CD4-positive, CD25-positive, alpha-beta regulatory T cell (primary cell): ENCODE measurements at regions not wholly inside any gene's neighbourhood (a gene's known extent, or its start where the extent isn't known, plus 50 kb on each side); places are given as distances from the start of the nearest gene placed in this dataset.
"Not testable (repeated sequence)": the region's sequence is repeated elsewhere in the genome, so short reads cannot be mapped to it uniquely, and the experiment has no call there.

Source experiments
- ATAC-seq, 2 donors: fragments of 150-1000 bp; cut with Tn5 transposase; one replicate each; pipeline ENCODE4 v1.10.0; 2021; ENCODE audit warnings: low read depth in 2 of 2, moderate number of reproducible peaks in 2 of 2, moderate library complexity in 1 of 2
- DNase-seq, 3 donors: peaks; one replicate each; pipeline versions ENCODE4 v3.0.0 to v3.0.0-alpha.2; 2012 to 2022; ENCODE audit warnings: mixed read lengths in 1 of 3
- H3K27ac ChIP-seq: one replicate; pipeline ENCODE4 v1.7.0; 2013; ENCODE audit warnings: mild to moderate bottlenecking, low read length; ENCODE audit not compliant: insufficient read depth, poor library complexity, severe bottlenecking
- H3K27me3 ChIP-seq: one replicate; pipeline ENCODE4 v1.7.0; 2013; ENCODE audit warnings: low read length; ENCODE audit not compliant: control insufficient read depth, insufficient read depth
- H3K36me3 ChIP-seq: one replicate; pipeline ENCODE4 v1.7.0; 2013; ENCODE audit warnings: mild to moderate bottlenecking, low read length, moderate library complexity; ENCODE audit not compliant: control insufficient read depth, insufficient read depth
- H3K4me1 ChIP-seq: 2 replicates; pipeline ENCODE4 v1.7.0; 2013; ENCODE audit warnings: mild to moderate bottlenecking, low read length; ENCODE audit not compliant: insufficient read depth, control insufficient read depth, poor library complexity, severe bottlenecking
- H3K4me3 ChIP-seq: one replicate; pipeline ENCODE4 v1.7.0; 2013; ENCODE audit warnings: low read depth, mild to moderate bottlenecking, low read length, moderate library complexity
- H3K9me3 ChIP-seq, 2 experiments: 1 replicate in 1 of 2; 2 replicates in 1 of 2; pipeline ENCODE4 v1.7.0; 2013; ENCODE audit warnings: low read length in 2 of 2, mild to moderate bottlenecking in 1 of 2, moderate library complexity in 1 of 2; ENCODE audit not compliant: control insufficient read depth in 2 of 2
- H3K27ac Mint-ChIP-seq, 3 donors: one replicate each; pipeline ENCODE4 v1.8.0; 2020 to 2022; ENCODE audit warnings: mild to moderate bottlenecking in 3 of 3, mixed read lengths in 3 of 3, moderate library complexity in 2 of 3
- H3K27me3 Mint-ChIP-seq: one replicate; pipeline ENCODE4 v1.8.0; 2022; ENCODE audit warnings: mild to moderate bottlenecking, mixed read lengths
- H3K36me3 Mint-ChIP-seq: one replicate; pipeline ENCODE4 v1.8.0; 2020; ENCODE audit warnings: mixed read lengths
- H3K4me1 Mint-ChIP-seq, 4 donors: one replicate each; pipeline ENCODE4 v1.8.0; 2020 to 2022; ENCODE audit warnings: mixed read lengths in 4 of 4, mild to moderate bottlenecking in 1 of 4
- H3K4me3 Mint-ChIP-seq, 4 donors: one replicate each; pipeline ENCODE4 v1.8.0; 2020 to 2022; ENCODE audit warnings: mild to moderate bottlenecking in 4 of 4, mixed read lengths in 4 of 4, moderate library complexity in 3 of 4
- H3K9me3 Mint-ChIP-seq, 7 donors: one replicate each; pipeline ENCODE4 v1.8.0; 2020 to 2022; ENCODE audit warnings: mixed read lengths in 7 of 7, mild to moderate bottlenecking in 3 of 7, moderate library complexity in 2 of 7

DNA sequence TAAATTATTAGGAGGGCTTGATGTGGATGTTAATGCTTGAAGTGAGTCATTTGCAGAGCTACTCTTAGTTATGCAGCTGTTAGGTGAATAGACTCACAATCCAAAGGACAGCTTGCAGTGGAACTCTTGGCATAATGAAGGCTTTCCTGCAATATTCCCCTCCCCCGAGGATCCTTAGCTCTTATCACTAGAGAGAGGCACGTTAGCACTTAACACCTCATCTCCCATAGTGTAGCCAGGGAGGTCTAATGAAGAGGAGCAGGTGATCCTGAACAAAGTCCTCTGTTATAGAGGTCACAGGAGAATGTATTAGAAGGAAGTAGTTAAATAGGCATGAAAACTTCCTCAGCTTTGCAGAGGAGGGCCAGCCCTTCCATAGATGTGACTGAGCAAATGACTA is 919.2 kb upstream of the FAT3 start:
- H3K4me3 ChIP-seq, result no peak overlapping the region
- no peaks in the 10 kb centered on the region for H3K4me1 ChIP-seq
- Mint-ChIP-seq H3K4me3 (peak overlapping the region in 1 of 4 donors; percentile 51), H3K9me3 (peaks cover 7 to 15% (median 9%) of the 10 kb centered on the region in 7 donors), H3K4me1 (no peaks in the 10 kb centered on the region), H3K27ac (no peak overlapping the region), H3K36me3 (no peaks in the 10 kb centered on the region), H3K27me3 (no peaks in the 10 kb centered on the region)
- no peaks in the 10 kb centered on the region for H3K36me3 ChIP-seq
- ATAC-seq (no peak), DNase-seq (no peak)
- H3K27me3 ChIP-seq, result no peaks in the 10 kb centered on the region
- H3K27ac ChIP-seq, result no peak overlapping the region
- no peaks in the 10 kb centered on the region for H3K9me3 ChIP-seq

GRCh38 chr11:91303749-91304148 is 920.9 kb upstream of the FAT3 start:
- H3K27ac ChIP-seq, result no peak overlapping the region
- no peaks in the 10 kb centered on the region for H3K27me3 Mint-ChIP-seq
- H3K4me1 ChIP-seq, result no peaks in the 10 kb centered on the region
- H3K27me3 ChIP-seq, result no peaks in the 10 kb centered on the region
- no peaks in the 10 kb centered on the region for H3K4me1 Mint-ChIP-seq
- H3K4me3 ChIP-seq, result no peak overlapping the region
- ATAC-seq (no peak), DNase-seq (no peak)
- H3K9me3 ChIP-seq, result no peaks in the 10 kb centered on the region
- no peaks in the 10 kb centered on the region for H3K36me3 ChIP-seq
- H3K27ac Mint-ChIP-seq, result no peak overlapping the region
- no peak overlapping the region for H3K4me3 Mint-ChIP-seq
- H3K36me3 Mint-ChIP-seq, result no peaks in the 10 kb centered on the region
- H3K9me3 Mint-ChIP-seq, result peaks cover 4 to 12% (median 7%) of the 10 kb centered on the region in 7 donors

DNA sequence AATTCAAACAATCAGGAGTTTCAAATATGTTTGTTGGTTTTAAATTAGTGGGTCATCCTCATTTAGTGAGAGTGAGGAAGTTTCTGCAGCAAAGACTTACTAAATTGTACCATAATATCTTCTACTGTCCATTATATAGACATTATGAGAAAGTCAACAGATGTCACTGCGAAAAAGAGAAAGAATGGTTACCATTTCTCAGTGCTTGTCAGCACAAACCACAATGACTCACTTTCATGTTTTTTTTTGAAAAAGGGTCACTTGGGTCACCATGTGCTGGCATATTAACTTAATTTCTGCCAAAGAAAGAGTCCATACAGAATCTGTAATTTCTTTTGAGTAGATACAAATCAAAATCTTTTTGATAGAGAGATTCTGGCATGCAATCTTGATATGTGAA is 924.6 kb upstream of the FAT3 start:
- H3K9me3 Mint-ChIP-seq, result peaks cover 4 to 12% (median 6%) of the 10 kb centered on the region in 7 donors
- H3K4me1 Mint-ChIP-seq, result no peaks in the 10 kb centered on the region
- H3K36me3 Mint-ChIP-seq, result no peaks in the 10 kb centered on the region
- H3K27me3 ChIP-seq, result no peaks in the 10 kb centered on the region
- no peaks in the 10 kb centered on the region for H3K27me3 Mint-ChIP-seq
- H3K36me3 ChIP-seq, result no peaks in the 10 kb centered on the region
- no peak overlapping the region for H3K4me3 ChIP-seq
- ATAC-seq, result no peak
- H3K27ac ChIP-seq, result no peak overlapping the region
- no peak for DNase-seq
- H3K9me3 ChIP-seq, result no peaks in the 10 kb centered on the region
- H3K4me3 Mint-ChIP-seq, result no peak overlapping the region
- no peak overlapping the region for H3K27ac Mint-ChIP-seq
- H3K4me1 ChIP-seq, result no peaks in the 10 kb centered on the region

DNA sequence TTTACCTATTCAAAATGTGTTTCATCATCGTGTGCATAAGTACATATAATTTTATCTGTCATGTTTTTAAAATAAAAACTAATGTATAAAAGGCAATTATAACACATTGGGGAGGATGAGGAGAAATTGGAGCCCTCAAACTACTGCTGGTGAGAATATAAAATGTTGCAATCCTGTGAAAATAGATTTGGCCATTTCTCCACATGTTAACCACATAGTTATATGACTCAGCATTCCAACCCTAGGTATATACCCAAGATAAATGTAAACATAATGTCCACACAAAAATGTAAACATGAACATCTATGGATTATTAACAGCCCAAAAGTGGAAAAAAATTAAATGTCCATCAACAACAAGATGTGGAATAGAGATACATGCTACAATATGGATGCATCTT is 928.0 kb upstream of the FAT3 start:
- Mint-ChIP-seq H3K27ac (no peak overlapping the region), H3K27me3 (no peaks in the 10 kb centered on the region), H3K9me3 (peaks cover 4 to 7% (median 5%) of the 10 kb centered on the region in 7 donors), H3K36me3 (no peaks in the 10 kb centered on the region), H3K4me3 (no peak overlapping the region), H3K4me1 (no peaks in the 10 kb centered on the region)
- no peaks in the 10 kb centered on the region for H3K4me1 ChIP-seq
- no peaks in the 10 kb centered on the region for H3K9me3 ChIP-seq
- DNase-seq, result no peak
- H3K27ac ChIP-seq, result no peak overlapping the region
- no peak overlapping the region for H3K4me3 ChIP-seq
- H3K36me3 ChIP-seq, result no peaks in the 10 kb centered on the region
- no peak for ATAC-seq
- H3K27me3 ChIP-seq, result no peaks in the 10 kb centered on the region

- Mint-ChIP-seq H3K36me3 (no peaks in the 10 kb centered on the region), H3K27me3 (no peaks in the 10 kb centered on the region), H3K9me3 (peaks cover 3 to 4% (median 4%) of the 10 kb centered on the region in 7 donors), H3K4me3 (no peak overlapping the region), H3K27ac (no peak overlapping the region), H3K4me1 (no peaks in the 10 kb centered on the region)
- H3K27ac ChIP-seq, result no peak overlapping the region
- no peaks in the 10 kb centered on the region for H3K27me3 ChIP-seq
- H3K9me3 ChIP-seq, result no peaks in the 10 kb centered on the region
- no peaks in the 10 kb centered on the region for H3K36me3 ChIP-seq
- H3K4me1 ChIP-seq, result no peaks in the 10 kb centered on the region
- no peak for DNase-seq
- no peak for ATAC-seq
- no peak overlapping the region for H3K4me3 ChIP-seq
Observed at GRCh38 chr11:91295591-91295990, 929.0 kb upstream of the FAT3 start.

- no peak overlapping the region for H3K27ac ChIP-seq
- no peaks in the 10 kb centered on the region for H3K27me3 ChIP-seq
- ATAC-seq (no peak), DNase-seq (no peak)
- no peaks in the 10 kb centered on the region for H3K9me3 ChIP-seq
- no peaks in the 10 kb centered on the region for H3K4me1 ChIP-seq
- Mint-ChIP-seq H3K27me3 (no peaks in the 10 kb centered on the region), H3K27ac (no peak overlapping the region), H3K4me3 (no peak overlapping the region), H3K9me3 (peaks cover 1 to 7% (median 4%) of the 10 kb centered on the region in 7 donors), H3K36me3 (no peaks in the 10 kb centered on the region), H3K4me1 (no peaks in the 10 kb centered on the region)
- no peaks in the 10 kb centered on the region for H3K36me3 ChIP-seq
- H3K4me3 ChIP-seq, result no peak overlapping the region
Observed at GRCh38 chr11:91293119-91293518, 931.5 kb upstream of the FAT3 start.

DNA sequence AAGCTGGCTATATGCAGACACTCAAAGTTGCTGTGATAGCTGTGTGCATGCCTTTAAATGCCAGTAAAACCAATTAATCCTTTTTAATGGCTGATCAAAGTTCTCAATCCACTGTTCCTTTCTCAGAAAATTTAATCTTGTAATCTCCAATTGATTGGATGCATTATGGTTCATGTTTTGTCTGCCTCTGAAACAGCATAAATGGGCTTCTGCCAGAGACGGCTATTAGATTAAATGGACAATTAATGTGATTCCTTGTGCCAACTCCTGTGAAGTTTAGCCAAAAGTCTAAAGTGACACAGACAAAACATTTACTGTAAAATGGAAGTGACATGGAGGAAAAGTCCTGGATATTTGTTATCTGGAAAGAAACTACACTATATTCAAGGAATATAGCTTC is 952.5 kb upstream of the FAT3 start:
- ATAC-seq, result no peak
- H3K4me3 ChIP-seq, result no peak overlapping the region
- DNase-seq, result no peak
- H3K27ac Mint-ChIP-seq, result no peak overlapping the region
- peaks cover 0 to 6% (median 2%) of the 10 kb centered on the region in 7 donors for H3K9me3 Mint-ChIP-seq
- no peaks in the 10 kb centered on the region for H3K36me3 Mint-ChIP-seq
- H3K27me3 ChIP-seq, result no peaks in the 10 kb centered on the region
- no peaks in the 10 kb centered on the region for H3K36me3 ChIP-seq
- no peaks in the 10 kb centered on the region for H3K4me1 ChIP-seq
- no peaks in the 10 kb centered on the region for H3K4me1 Mint-ChIP-seq
- no peak overlapping the region for H3K4me3 Mint-ChIP-seq
- no peaks in the 10 kb centered on the region for H3K27me3 Mint-ChIP-seq
- peaks cover under 1 to 7% of the 10 kb centered on the region in 2 experiments for H3K9me3 ChIP-seq
- no peak overlapping the region for H3K27ac ChIP-seq

GRCh38 chr11:91268512-91269295 is 955.9 kb upstream of the FAT3 start:
- not testable (repeated sequence) for H3K27ac ChIP-seq, H3K4me3 ChIP-seq, H3K4me1 ChIP-seq, H3K4me3 Mint-ChIP-seq, H3K4me1 Mint-ChIP-seq, H3K27me3 Mint-ChIP-seq, H3K36me3 ChIP-seq, DNase-seq, H3K9me3 ChIP-seq, H3K36me3 Mint-ChIP-seq, H3K27me3 ChIP-seq, ATAC-seq, H3K27ac Mint-ChIP-seq
- H3K9me3 Mint-ChIP-seq, result peaks cover 0 to 14% (median 4%) of the 10 kb centered on the region in 7 donors
